ENCODE measurements at regions not wholly inside any gene's neighbourhood (a gene's known extent, or its start where the extent isn't known, plus 50 kb on each side); places are given as distances from the start of the nearest gene placed in this dataset.

DNA sequence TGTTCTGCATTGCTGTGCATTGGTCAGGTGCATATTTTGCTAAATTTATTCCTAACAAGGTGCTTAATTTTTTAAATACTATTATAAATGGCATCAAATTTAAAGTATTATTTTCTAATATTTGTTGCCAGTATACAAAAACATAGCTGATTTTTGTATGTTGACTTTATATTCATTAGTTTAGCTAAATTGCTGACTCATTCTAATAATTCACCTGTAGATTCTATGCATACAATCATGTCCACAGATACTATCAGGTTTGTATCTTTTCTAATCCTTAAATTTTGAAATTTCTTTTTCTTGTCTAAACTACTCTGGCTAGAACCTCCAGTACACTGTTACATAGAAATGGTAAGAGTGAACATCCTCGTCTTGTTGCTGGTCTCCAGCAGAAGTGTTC lies 657.6 kb downstream of the CCDC171 start:
- TF ChIP-seq POLR2A (IDR thresholded peaks at IDR 0.05) (no peak), CTCF (IDR thresholded peaks at IDR 0.05) (no peak)
- Histone ChIP-seq H3K27me3 (no peaks in the 10 kb centered on the region), H3K36me3 (no peaks in the 10 kb centered on the region), H3K27ac (no peak overlapping the region), H3K9me3 (no peaks in the 10 kb centered on the region), H3K4me1 (peaks cover 0 to 10% (median 2%) of the 10 kb centered on the region in 4 donors), H3K4me3 (no peak overlapping the region)
- ATAC-seq = no peak
- WGBS (ENCODE audit: insufficient coverage, low coverage, low lambda C conversion rate, missing lambda C conversion rate) = no CpG with 5 or more reads among the region's 1 CpG
- DNase-seq = no peak
- intact Hi-C loops (cut with DNase I) = no loop called here

- no peak for TF ChIP-seq POLR2A (IDR thresholded peaks at IDR 0.05)
- no peak for TF ChIP-seq CTCF (IDR thresholded peaks at IDR 0.05)
- H3K4me3 ChIP-seq = no peak overlapping the region
- ATAC-seq = no peak
- no peak for DNase-seq
- intact Hi-C loops (cut with DNase I) = no loop called here
- H3K27ac ChIP-seq = no peak overlapping the region
- WGBS (ENCODE audit: insufficient coverage, low coverage, low lambda C conversion rate, missing lambda C conversion rate) = 87% methylated on average over 3 of the region's 3 CpGs
- no peaks in the 10 kb centered on the region for H3K27me3 ChIP-seq
- H3K36me3 ChIP-seq = no peaks in the 10 kb centered on the region
- peaks cover 0 to 10% (median 2%) of the 10 kb centered on the region in 4 donors for H3K4me1 ChIP-seq
- H3K9me3 ChIP-seq = no peaks in the 10 kb centered on the region
Observed at GRCh38 chr9:16211946-16212345, 658.5 kb downstream of the BNC2 start.

GRCh38 chr9:16213781-16214515 lies 656.5 kb downstream of the BNC2 start:
- 21% methylated on average over 6 of the region's 6 CpGs for WGBS (ENCODE audit: insufficient coverage, low coverage, low lambda C conversion rate, missing lambda C conversion rate)
- H3K4me3 ChIP-seq = no peak overlapping the region
- H3K9me3 ChIP-seq = no peaks in the 10 kb centered on the region

GRCh38 chr9:16214677-16215352 lies 655.7 kb downstream of the BNC2 start:
- no peak for DNase-seq
- intact Hi-C loops (cut with DNase I) = no loop called here
- TF ChIP-seq CTCF (IDR thresholded peaks at IDR 0.05) (no peak), POLR2A (IDR thresholded peaks at IDR 0.05) (no peak)
- no peaks in the 10 kb centered on the region for H3K27me3 ChIP-seq
- peaks cover 0 to 10% (median 2%) of the 10 kb centered on the region in 4 donors for H3K4me1 ChIP-seq
- H3K27ac ChIP-seq = peak overlapping the region in 2 of 3 donors; percentile 8 to 61
- 73% methylated on average over 16 of the region's 16 CpGs for WGBS (ENCODE audit: insufficient coverage, low coverage, low lambda C conversion rate, missing lambda C conversion rate)
- no peak overlapping the region for H3K4me3 ChIP-seq
- H3K36me3 ChIP-seq = no peaks in the 10 kb centered on the region
- no peaks in the 10 kb centered on the region for H3K9me3 ChIP-seq
- ATAC-seq = no peak

More at GRCh38 chr9:16213781-16214515, 656.5 kb downstream of the BNC2 start:
- no peak for TF ChIP-seq CTCF (IDR thresholded peaks at IDR 0.05)
- no peak for TF ChIP-seq POLR2A (IDR thresholded peaks at IDR 0.05)
- peaks cover 0 to 10% (median 2%) of the 10 kb centered on the region in 4 donors for H3K4me1 ChIP-seq
- peak; percentile 53 to 74 (median 72) for DNase-seq
- peak overlapping the region; percentile 37 to 61 (median 49) for H3K27ac ChIP-seq
- ATAC-seq = peak; percentile 94 to 98 (median 98)
- no peaks in the 10 kb centered on the region for H3K36me3 ChIP-seq
- intact Hi-C loops (cut with DNase I) = no loop called here
- H3K27me3 ChIP-seq = no peaks in the 10 kb centered on the region

Measured in right lobe of liver (tissue), 6 donors.